ENCODE measurements at regions not wholly inside any gene's neighbourhood (a gene's known extent, or its start where the extent isn't known, plus 50 kb on each side); places are given as distances from the start of the nearest gene placed in this dataset.
"Not testable (repeated sequence)": the region's sequence is repeated elsewhere in the genome, so short reads cannot be mapped to it uniquely, and the experiment has no call there.

DNA sequence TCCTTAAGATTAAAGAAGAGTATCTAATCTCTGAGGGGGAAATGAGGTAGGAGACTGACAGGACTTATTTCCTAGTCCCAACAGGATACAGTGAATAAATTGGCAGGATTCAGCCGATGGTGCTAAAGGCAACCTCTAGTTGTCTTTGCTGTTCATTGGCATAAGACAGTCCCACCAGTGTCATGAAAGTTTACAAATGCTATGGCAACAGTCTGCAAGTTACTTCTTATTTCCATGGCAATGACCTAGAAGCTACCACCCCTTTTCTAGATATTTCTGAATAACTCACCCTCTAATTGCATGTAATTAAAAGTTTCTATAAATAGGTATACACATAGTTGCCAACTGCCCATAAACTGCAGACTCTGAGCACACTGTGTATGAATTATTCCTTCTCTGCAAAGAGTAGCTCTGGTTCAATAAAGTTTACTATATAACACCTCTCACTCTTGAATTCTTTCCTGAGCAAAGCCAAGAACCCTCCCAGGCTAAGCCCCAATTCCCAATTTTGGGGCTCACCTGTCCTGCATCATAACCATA is 172.7 kb upstream of the LRATD1 start:
- no peak for DNase-seq (ENCODE audit: low read depth in 2 of 2, low spot score in 1 of 2)

DNA sequence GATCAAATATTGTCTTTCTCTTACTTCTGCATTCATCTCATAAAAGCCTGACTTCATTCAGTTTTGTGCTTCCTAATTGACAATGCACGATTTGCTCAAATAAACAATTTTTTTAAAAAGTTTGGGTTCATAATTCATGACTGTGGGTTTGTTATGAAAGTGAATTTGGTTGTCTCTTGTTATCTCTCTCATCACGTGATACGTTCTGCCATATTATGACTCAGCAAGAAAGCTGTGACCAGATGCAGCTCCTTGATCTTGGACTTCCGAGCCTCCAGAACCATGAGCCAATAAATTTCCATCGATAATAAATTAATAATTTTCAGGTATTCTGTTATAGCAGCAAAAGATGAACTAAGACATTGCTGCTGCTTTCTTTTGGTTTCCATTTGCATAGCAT is 156.5 kb upstream of the LRATD1 start:
- DNase-seq (ENCODE audit: low read depth in 2 of 2, low spot score in 1 of 2): no peak

DNA sequence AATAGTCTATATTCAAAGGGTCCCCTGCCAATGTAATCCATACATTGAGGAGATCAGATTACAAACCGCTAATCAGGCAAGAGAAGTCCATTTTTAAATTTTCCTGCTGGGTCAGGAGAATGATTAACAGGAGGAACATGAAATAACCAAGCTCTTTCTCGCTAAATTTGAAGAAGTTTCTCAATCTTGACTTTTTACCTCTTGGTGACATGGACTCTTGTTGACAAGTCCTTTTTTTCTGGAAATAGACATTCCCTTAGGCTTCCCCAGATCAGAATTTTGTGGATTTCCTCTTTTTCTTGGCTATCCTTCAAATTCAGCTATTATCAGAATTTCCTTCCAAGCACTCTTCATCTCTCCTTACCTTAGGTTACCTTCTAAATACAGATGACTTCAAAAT is 153.0 kb upstream of the LRATD1 start:
- DNase-seq (ENCODE audit: low read depth in 2 of 2, low spot score in 1 of 2): no peak

DNA sequence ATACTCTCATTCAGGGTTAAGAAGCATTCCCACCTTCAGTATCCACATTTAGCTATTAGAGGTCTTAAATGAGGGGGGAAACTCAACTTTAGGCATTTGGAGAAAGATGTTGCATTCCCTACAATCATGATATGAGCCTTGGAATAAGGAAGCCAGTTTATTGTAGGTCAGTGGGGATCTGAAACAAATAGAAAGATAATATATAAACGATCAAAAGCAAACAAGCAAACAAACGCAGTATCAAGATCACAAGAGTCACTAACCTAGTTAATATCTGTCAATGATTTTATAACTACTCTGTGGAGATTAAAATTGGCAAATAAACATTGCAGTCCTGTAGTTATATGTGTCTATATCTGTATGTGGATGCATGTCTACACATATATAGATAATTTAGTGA is 152.4 kb upstream of the LRATD1 start:
- no peak for DNase-seq (ENCODE audit: low read depth in 2 of 2, low spot score in 1 of 2)

DNA sequence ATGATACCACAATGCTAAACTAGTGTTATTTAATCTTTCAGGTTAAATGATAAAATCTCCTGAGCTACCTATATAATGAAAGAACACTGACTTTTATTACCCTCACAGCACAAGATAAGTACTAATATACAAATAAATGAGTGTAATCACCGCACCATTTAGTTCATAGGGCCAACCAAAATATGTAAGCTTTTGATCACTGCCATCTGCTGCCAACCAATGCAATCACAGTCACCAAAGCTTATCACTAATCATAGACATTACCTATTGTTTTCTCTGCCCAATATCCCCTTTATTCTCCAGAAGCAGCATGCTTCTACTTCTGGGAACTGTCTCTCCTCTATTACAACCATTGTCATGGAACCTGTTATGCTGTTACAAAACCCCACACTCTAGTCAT is 151.6 kb upstream of the LRATD1 start:
- no peak for DNase-seq (ENCODE audit: low read depth in 2 of 2, low spot score in 1 of 2)

DNA sequence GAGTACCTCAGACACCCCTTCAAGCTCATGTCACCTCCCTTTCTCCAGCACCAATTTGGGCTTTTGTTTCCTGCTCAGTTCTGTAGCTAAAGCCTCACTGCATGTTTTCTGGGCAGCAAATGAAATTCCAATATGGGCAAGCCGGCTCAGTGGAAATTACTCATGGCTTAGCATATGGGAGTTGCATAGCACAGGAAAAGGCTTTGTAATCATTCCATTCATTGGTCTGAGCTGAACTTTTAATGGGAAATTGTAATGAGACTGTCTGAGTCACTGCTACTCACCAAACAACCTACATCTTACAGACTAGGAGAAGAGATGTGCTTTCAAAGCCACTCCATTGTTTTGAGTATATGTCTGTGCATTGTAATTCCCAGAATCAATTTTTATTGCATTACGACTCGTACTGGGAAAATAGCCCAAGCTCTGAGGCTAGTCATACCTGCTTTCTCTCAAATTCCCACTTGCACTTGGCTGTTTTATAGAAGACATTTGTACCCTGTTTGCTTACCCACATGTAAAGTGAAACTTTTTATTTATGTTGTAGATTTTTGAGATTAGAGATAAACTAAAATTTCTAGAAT is 139.5 kb upstream of the LRATD1 start:
- no peak for DNase-seq (ENCODE audit: low read depth in 2 of 2, low spot score in 1 of 2)

DNA sequence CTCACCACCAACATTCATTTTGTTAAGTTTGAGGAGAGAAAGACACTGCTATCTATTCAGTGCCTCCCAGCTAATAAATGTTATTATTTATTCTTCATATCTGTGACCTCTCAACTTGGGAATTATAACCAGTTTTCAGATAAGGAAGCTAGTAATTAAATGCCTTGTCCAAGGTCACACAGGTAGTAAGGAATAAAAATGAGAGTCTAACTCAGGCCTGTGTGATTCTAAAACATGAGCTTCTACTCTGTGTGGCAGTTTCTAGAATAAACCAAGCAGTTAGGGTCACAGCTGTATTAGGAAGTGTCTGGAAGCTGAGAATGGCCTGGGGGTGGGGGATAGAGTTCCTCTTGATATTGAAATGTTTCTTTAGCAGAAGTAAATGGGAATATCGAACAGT is 137.8 kb upstream of the LRATD1 start:
- no peak for DNase-seq (ENCODE audit: low read depth in 2 of 2, low spot score in 1 of 2)

DNA sequence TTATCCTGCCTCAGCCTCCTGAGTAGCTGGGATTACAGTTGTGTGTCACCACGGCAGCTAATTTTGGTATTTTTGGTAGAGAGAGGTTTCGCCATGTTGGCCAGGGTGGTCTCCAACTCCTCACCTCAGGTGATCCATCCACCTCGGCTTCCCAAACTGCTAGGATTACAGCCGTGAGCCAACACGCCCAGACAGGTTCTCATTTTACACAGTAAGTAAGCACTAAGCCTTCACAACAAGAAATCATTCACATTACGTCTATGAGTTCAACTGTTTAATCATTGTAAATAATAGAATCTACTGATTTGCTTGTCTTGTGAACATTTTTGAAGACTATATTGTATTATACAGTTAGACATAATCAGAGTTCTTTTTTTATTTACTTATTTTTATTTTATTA is 131.5 kb upstream of the LRATD1 start:
- DNase-seq (ENCODE audit: low read depth in 2 of 2, low spot score in 1 of 2): no peak

DNA sequence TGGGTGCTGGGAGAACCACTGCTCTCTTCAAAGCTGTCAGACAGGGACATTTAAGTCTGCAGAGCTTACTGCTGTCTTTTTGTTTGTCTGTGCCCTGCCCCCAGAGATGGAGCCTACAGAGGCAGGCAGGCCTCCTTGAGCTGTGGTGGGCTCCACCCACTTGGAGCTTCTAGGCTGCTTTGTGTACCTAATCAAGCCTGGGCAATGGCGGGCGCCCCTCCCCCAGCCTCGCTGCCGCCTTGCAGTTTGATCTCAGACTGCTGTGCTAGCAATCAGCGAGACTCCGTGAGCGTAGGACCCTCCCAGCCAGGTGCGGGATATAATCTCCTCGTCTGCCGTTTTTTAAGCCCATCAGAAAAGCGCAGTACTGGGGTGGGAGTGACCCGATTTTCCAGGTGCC is 125.6 kb upstream of the LRATD1 start:
- DNase-seq (ENCODE audit: low read depth in 2 of 2, low spot score in 1 of 2): not testable (repeated sequence)

DNA sequence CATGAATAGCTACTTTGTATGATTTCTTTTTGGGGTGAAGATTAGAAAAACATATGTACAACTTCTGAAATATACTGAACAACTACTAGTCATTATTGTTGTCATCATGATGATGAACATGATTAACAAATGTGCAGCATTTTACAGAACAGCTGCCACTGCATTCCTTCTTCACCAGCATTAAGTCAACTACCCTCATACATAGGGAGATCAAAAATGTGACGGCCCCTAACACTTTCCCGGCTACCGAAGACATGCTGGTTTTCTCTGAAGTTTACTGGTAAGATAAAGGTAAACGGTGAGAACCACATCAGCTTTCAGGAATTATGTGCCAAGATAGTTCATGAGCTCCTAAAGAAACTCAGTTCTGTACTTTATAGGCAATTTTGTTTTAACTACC is 121.0 kb upstream of the LRATD1 start:
- DNase-seq (ENCODE audit: low read depth in 2 of 2, low spot score in 1 of 2): no peak

DNA sequence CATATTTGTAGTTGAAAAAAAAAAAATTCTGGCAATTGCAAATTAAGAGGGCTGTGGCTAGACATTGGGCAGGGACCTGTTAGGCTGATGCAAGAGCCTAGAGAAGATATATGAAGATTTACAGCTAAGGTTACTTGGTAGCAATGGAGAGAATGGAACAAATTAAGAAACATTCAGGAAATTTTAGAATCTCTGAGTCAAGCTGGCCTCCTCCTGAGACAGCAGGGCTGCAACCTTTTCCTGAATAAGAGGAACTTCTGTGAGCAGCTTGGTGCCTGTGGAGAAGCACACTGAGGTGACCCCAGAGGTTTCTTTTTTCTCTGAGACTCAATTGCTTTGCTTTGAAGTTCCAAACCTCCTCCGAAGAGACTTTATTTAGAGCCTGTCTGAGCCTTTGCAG is 118.6 kb upstream of the LRATD1 start:
- no peak for DNase-seq (ENCODE audit: low read depth in 2 of 2, low spot score in 1 of 2)

DNA sequence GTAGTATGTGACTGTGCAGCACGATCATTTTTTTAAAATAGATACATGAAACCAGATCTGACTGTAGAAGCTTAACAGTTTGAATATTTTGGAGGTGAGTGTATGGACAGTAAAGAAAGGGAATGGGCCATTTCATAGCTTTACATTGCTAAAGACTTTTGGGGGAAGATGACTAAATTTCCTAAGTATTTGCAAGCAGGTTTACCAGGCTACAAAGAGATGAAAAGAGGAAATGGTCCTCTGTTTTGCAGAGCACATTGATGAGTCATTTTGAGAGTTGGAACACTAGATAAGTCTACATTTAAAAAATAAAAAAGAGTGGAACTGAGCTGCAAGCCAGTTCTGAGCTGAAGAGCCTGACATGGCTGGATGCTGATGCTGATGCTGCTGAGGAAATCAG is 115.7 kb upstream of the LRATD1 start:
- no peak for DNase-seq (ENCODE audit: low read depth in 2 of 2, low spot score in 1 of 2)

DNA sequence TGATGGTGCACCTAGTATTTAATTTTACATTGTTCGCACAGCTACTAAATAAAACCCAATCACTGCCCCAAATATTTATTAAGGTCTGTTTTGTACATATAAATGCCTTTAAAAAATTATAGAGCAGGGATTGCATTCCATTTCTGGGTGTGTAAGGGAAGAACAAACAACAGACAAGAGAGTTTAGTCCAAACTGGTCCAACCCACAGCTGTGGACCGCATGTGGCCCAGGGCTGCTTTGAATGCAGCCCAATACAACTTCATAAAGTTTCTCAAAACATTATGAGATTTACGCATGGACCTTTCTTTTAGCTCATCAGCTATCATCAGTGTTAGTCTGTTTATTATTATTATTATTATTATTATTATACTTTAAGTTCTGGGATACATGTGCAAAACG is 114.8 kb upstream of the LRATD1 start:
- DNase-seq (ENCODE audit: low read depth in 2 of 2, low spot score in 1 of 2): no peak

DNA sequence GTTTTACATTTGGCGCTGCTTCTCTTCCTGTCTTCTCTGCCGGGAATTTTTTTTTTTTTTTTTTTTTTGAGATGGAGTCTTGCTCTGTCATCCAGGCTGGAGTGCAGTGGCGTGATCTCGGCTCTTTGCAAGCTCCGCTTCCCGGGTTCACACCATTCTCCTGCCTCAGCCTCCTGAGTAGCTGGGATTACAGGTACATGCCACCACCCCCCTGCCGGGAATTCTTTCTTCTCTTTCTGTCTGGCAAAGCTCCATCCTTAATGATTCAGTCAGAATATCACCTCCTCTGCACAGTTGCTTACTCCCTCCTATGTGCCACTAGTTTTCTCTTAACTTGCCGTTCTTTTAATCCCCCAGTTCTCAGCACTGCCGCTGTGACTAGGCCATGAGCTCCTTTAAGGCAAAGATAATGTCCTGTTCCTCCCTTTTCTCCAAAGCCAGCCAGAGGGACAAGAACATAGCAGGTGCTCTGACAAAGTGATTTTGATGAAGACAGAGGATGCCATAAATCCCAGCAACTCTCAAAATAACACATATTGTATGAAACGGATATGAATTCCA is 112.1 kb upstream of the LRATD1 start:
- DNase-seq (ENCODE audit: low read depth in 2 of 2, low spot score in 1 of 2): no peak

DNA sequence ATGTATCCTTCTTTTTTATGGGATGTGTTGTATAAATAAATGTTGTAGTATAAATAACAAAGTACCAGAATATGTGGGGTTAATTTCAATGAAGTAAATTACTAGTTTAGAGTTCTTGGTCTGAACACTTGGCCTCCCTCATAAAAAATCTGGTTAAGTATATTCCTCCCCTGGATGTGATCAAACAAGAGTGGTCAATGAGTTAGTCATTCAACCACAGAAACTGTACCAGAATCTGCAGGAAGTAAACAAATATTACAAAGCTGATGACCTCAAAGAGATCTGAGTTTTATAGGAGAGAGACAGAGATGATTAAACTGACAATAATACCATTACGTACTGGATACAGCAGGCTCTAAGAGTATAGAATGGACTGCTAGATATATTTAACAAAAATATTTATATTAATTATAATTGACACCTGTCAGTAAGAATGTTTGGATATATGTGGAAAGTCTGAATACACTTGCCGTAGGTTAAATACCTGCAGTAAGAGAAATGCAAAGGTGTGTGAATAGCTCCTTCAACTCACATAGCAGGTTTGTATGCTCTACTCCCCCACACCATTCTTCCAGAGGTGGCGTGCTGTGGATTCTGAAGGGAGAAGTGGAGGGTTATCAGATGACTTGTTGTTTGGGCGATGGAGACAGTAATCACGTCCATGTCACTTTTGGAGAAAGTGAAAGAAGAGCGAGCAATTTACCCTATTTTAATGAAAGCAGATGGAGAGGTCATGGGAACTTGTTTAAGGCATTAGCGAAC is 108.3 kb upstream of the LRATD1 start:
- no peak for DNase-seq (ENCODE audit: low read depth in 2 of 2, low spot score in 1 of 2)

DNA sequence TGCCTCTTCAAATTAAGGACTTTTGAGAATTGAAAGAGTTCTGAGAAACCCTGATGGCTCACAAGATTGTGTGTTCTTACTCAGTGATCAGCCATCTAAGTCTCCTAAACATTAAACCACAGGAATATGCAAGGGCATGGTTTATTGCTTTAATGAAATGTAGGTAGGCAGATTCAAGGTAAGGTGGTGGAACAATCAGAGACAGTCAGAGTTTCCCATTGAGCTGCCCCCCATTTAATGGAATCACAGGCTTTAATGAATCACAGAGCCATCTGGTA is 107.8 kb upstream of the LRATD1 start:
- no peak for DNase-seq (ENCODE audit: low read depth in 2 of 2, low spot score in 1 of 2)

DNA sequence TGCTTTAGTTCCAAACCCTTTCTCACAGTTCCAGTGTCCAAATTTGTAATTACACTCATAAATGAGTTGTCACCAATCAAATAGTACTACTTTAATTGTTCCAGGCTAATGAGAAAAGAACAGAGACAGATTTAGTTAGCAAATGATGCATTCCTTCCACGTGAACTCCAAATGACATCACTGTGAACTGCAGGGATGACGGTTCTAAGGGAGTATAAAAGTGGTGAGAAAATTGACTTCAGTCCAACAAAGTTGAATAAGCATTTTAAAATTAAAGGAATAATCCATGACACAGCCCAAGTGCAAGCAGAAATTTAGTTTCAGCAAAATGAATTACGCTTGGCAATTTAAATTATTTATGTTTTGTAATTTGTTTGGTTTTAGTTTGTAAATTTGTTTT is 102.0 kb upstream of the LRATD1 start:
- no peak for DNase-seq (ENCODE audit: low read depth in 2 of 2, low spot score in 1 of 2)

DNA sequence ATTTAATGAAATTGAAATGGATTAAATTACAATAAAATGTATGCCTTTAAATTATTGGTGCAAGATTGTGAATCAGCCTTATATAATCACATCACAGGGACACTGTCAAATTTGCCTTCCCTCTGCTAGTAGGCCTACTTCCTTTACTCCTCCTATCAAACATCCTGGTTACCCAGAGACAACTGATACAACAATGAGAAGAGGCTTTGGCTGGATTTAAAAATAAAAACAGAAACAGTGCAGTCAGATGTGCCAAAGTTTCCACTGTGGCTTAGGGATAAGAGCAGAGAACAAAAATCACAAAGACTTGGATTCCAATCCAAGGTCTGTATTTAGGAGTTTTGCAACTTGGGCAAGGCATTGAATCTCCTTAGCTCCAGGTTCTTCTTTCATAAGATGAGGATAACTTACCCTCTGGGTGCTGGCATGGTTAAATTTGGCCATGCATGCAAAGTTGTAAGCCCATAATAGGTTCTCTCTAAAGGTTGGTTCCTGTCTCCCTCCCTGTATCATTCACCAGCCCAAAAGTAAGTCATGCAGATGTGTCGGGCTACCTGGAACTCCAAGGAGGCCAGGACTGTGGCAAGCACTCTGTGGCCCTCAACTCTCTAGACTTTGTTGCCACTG is 99.3 kb upstream of the LRATD1 start:
- no peak for DNase-seq (ENCODE audit: low read depth in 2 of 2, low spot score in 1 of 2)

DNA sequence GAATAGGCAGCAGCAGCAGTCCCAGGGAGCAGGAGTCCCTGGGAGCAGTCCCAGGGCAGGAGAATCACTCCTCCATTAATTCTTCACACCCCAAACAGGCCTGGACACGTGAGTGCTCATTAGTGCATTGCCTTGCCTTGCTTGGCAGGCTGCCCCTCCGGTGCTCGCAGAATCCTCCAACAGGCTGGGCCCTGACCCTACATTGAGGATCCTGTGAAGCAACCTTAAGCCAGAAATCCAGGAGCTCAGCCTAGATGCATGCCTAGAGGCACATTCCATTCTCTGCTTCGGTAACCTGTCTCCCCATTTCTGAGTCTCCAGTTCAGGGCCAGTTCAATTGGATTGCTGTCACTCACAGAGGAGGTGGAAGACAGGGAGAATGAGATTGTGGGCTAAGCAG is 97.4 kb upstream of the LRATD1 start:
- DNase-seq (ENCODE audit: low read depth in 2 of 2, low spot score in 1 of 2): no peak

DNA sequence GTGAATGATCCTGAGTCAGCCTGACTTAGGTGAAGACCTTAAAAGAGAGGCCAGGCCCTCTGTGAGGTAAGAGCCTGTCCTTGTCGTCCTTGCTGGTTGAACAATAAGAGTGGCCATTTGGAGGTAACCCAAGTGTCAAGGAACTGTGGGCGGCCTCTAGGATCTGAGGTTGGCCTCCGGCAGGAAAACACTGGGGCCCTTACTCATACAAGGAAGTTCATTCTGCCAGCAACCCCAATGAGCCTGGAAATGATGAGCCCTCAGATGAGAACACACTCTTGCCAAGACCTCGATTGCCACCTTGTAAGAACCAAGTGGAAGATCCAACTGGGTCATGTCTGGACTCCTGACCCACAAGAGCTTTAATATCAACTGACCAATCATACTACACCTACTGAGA is 95.5 kb upstream of the LRATD1 start:
- no peak for DNase-seq (ENCODE audit: low read depth in 2 of 2, low spot score in 1 of 2)

DNA sequence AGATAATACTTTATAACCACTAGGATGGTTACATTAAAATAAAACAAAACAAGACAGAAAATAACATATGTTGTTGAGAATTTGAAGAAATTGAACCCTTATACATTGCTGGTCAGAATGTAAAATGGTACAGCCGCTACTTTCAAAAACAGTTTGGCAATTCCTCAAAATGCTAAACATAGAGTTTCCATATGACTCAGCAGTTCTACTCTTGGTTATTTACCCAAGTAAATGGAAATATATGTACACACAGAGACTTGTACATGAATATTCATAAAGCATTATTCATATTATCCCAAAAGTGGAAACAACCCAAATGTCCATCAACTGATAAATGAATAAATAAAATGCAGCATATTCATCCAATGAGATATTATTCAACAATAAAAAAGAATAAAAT is 92.5 kb upstream of the LRATD1 start:
- DNase-seq (ENCODE audit: low read depth in 2 of 2, low spot score in 1 of 2): no peak

DNA sequence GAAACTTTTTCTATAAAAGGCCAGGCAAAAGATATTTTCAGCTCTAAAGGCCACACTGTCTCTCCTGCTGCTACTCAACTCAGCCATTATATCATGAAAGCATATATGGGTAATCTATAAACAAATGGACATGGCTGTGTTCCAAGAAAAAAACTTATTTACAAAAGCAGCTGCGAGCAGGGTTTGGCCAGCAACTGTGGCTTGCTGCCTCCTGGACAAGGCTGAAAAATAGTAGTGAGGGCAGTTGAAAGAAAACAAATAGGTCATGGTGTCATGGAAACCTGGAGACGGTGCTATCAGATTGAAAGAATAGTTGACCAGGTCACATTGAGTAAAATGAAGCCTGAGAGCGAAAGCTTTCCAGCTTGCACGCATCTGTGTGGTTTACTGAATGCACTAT is 89.2 kb upstream of the LRATD1 start:
- DNase-seq (ENCODE audit: low read depth in 2 of 2, low spot score in 1 of 2): no peak

DNA sequence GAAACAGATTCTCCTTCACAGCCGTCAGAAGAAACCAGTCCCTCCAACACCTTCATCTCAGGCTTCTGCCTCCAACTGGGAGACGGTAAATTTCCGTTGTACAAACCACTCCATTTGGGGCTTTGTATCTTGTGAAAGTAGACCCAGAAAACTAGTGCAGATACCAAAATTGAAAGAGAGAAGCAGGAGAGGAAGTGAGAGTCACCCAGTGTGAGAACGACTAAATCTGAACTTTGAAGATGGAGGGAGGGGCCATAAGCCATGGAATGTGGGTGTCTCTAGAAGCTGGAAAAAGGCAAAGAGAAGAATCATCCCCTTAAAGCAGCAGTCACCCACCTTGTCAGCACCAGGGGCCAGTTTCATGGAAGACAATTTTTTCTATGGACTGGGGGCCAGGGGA is 88.3 kb upstream of the LRATD1 start:
- DNase-seq (ENCODE audit: low read depth in 2 of 2, low spot score in 1 of 2): no peak

All from stimulated activated CD8-positive, alpha-beta memory T cell treated with anti-CD3 and anti-CD28 coated beads, Interleukin-4, amount 100 ng/mL, for 1 hour (primary cell).